NK-92 treated with Interleukin-12 subunit alpha and Interleukin-12 subunit beta, amount 100 ng/mL, for 24 hours (cell line): ENCODE measurements at regions not wholly inside any gene's neighbourhood (a gene's known extent, or its start where the extent isn't known, plus 50 kb on each side); places are given as distances from the start of the nearest gene placed in this dataset.

Experiments used
- DNase-seq: peaks from one replicate; lab custom pipeline; 2025; lab: John Stamatoyannopoulos, UW

DNA sequence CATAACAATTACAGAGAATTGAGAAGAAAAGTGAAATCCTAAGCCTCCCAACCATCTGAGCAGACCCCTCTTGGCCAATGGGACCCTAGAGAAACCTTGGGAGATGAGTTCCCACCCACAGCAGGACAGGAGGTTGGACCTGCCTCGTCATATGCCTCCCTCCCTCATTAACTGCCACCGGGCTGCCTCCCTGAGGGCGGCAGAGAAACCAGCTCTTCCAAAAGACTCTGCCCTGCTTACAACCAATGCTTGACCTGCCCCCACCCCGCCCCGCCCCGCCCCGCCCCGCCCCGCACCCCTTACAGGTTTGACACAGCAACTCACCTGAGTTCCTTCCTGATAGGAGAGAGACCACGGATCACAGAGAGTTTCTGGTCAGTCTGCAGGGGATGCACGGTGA lies 86.1 kb downstream of the ADRA2C start:
- DNase-seq: no peak

DNA sequence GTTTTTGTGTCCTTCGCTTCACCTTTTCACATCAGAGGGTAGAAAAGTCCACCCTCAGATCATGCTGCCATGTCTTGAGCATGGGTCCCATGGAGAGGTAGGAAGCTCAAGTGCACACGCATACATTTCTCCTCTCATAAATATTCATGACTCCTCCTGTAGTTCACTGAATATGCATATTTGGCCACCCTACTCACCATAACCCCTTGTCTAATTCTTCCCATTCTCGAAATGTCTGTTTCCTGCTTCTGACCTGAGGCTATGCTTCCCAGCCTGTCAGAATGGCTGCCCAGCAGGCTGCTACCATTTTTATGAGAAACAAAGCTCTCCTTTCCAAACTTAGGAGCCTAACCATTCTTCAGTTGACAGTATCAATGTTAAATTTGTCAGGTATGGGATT lies 86.5 kb downstream of the ADRA2C start:
- DNase-seq: no peak

DNA sequence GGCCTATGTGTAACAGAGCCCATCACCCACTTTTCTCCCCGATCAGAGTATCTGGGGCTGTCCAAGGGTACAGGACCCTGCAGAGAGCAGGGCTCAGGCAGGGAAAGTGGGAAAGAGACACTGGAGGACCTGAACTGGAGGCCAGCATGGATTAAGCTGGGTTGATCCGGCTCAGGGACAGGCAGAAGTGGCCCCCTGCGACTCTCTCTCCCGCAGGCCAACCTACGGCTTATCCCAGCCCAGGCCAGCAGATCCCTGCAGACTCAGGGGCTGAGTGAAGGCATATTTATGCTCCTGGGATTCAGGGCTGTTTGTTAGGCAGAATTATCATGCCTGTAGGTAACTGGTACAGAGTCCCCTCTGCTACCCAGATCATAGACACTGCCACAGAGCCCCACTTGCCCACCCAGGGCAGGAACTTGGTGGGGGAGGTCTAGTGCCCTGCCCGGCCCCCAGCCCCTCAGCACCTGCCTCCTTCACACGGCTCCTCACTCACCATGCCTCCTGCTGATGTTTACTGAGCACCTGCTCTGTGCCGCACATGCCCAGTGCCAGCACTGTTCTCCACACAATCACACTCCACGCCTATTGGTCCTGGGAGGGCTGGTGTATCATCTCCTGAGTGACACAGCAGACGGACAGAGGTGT lies 87.3 kb downstream of the ADRA2C start:
- DNase-seq: no peak

DNA sequence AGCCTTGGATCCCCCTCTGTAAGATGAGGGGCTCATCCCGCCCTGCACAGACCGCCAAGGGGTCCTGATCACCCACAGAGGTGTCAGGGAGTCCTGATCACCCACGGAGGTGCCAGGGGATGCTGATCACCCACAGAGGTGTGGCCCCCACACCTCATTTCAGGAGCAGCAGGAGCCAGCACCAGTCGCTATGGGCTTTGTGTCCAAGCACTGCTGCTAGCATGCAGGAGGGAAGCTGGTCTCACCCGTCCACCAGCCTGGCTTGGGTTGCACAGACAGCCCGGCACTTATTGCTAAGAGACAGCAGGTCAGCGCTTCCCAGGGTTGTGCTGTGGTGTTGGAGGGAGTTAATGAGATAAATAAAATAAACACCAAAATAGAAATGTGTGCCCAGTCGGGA lies 88.5 kb downstream of the ADRA2C start:
- no peak for DNase-seq

DNA sequence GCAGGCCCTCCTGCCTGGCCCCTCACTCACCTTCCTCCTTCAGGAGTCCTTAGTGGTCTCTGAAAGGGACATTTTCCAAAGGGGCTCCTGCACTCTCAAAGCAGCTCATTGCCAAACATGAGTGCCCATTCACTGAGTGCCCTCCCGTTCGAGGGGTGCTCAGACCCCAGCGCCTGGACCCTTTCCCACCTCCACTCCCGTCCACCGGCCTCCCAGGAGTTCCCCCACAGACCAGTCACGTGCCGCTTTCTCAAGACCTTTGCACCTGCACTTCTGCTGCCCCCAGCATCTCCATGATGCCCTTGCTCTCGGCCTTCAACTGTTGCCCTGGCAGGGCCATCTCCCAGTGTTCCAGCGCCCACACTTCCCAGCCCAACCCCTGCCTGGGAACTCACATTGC lies 89.5 kb downstream of the ADRA2C start:
- DNase-seq: no peak

DNA sequence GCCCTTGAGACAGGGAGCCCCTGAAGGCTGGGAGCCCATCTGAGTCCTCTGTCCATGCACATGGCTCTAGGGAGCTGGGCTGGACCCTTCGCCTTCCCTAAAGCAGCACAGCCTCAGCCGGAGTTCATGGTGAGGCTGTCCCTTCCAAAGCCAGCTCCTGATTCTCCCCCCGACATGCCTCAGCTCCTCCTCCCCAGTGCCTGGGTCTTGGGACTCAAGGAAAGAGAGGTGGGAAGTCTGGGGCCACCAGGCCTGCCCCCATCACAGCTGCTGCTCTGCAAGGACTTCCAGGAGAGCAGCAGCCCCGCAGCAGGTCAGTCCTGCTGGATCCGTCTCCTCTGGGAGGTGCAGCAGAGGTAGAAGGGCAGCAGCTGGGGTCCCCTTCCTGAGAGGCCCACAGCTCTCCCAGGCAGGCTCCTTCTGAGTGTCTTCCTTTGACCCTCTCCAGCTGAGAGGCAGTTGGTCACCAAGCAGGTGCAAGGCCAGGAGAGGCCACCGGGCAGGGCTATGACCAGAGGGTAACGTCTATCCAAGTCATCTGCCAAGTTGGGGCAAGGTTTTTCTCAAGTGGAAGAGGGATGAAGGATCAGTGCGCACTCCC lies 90.5 kb downstream of the ADRA2C start:
- no peak for DNase-seq

DNA sequence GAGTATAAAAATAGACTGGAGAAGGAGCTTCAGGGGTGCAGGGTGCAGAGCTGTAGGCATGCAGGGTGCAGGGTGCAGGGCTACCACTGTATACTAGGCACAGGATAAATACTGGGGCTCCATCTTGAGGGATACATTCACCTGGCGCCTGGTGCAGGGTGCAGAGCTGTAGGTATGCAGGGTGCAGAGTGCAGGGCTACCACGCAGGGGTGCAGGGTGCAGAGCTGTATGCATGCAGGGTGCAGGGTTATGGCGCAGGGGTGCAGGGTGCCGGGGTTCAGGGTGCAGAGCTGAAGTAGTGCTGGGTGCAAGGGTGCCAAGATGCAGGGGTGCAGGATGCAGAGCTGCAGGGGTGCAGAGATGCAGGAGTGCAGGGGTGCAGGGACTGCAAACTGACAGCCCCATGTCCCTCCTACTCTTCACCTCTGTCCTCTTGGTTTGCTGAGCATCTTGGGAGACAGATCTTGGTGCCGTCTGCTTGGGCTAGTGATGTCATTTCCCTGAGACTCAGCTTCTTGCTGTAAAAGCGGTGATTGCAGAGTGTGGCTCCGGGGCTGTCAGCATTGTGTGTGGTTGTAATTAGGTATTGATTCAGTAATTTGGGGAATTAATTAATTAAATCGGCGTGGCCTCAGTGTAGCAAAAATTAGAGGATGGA lies 91.2 kb downstream of the ADRA2C start:
- no peak for DNase-seq

DNA sequence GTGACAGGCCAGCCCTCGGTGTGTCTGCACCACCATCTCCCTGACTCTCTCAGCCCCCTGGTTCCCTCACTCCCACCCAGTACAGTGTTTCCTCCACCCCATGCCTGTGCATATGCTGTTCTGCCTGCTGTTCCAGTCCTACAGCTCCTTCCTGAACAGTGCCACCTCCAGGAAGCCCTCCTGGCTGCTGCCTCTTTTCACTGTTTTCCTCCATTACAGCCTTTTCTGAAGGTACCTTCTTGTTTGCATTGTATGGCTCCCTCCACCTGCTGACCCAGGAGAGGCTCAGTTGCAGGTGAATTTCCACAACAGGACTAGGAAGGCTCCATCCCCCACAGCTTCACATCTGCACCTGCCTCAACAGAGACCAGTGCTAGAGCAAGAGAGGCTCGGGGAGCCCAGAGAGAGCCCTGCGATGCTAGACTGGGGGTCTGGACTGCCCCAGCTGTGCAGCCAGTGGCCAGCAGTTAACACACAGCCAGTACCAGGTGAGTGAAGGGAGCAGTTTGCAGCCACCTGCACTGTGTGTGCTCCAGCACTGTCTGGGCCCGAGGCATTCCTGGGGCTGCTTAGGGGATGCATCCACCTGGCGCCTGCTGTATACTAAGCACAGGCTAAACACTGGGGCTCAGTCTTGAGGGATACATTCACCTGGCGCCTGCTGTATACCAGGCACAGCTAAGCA lies 92.0 kb downstream of the ADRA2C start:
- no peak for DNase-seq

DNA sequence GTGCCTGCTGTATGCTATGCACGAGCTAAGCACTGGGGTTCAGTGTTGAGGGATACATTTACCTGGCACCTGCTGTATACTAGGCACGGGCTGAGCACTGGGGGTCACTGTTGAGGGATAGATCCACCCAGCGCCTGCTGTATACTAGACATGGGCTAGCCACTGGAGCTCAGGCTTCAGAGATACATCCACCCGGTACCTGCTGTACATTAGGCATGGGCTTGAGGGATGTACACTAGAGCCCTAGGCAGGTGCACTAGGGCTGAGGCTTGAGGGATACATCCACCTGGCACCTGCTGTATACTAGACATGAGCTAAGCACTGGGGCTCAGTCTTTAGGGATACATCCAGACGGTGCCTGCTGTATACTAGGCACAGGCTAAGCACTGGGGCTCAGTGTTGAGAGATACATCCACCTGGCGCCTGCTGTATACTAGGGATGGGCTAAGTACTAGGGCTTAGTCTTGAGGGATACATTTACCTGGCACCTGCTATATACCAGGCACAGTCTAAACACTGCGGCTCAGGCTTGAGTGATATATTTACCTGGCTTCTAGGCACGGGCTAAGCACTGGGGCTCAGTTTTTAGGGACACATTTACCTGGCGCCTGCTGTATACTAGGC lies 92.7 kb downstream of the ADRA2C start:
- no peak for DNase-seq

DNA sequence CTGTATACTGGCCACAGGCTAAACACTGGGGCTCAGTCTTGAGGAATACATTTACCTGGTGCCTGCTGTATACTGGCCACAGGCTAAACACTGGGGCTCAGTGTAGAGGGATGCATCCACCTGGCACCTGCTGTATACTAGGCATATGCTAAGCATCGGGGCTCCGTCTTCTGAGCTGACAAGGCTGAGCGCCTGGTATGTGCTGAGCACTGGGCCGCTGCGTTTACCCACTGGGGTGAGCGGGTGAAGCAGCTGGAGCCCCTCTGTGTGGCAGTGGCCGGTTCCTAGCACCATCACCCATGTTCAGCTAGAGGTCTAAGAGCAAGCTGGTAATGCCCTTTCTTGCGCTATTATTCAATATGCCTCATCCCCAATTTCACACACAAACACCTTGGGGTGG lies 93.4 kb downstream of the ADRA2C start:
- DNase-seq: no peak

DNA sequence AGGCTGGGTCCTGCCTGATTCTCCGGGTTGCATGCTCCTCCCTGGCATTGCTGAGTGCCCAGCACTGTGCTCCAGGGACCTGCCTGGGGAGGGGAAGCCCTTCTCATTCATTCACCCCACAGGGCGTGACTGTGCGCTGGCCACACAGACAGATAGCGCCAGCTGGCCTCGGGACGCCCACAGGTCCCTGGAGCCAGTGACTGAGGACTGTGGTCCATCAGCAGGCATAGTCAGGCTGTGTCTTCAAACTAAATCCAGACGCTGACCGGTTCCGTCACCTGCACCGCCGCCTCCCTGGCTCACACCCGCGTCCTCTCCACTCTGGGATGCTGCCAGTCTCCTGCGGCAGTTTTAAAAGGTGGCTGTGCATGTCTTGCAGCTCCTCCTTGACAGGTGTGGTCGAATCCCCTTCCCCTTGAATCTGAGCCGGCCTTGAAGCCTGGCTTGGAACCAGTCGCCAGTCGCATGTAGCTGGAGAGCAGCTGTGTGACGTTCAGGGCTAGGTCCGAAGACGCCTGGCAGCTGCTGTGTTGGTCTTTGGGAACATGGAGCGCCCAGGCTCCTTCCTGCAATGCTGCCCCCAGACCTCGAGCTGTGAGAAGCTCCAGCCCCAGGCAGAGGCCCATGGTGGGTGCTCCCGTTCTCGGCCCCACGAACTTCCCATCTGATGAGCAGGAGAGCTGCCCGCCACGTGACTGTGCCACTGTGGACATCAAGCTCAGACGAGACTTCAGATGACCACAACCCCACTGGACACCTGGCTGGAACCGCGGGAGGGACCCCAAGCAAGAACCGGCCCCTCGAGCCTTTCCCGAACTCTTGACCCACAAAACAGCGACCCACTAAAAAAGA lies 94.1 kb downstream of the ADRA2C start:
- no peak for DNase-seq

DNA sequence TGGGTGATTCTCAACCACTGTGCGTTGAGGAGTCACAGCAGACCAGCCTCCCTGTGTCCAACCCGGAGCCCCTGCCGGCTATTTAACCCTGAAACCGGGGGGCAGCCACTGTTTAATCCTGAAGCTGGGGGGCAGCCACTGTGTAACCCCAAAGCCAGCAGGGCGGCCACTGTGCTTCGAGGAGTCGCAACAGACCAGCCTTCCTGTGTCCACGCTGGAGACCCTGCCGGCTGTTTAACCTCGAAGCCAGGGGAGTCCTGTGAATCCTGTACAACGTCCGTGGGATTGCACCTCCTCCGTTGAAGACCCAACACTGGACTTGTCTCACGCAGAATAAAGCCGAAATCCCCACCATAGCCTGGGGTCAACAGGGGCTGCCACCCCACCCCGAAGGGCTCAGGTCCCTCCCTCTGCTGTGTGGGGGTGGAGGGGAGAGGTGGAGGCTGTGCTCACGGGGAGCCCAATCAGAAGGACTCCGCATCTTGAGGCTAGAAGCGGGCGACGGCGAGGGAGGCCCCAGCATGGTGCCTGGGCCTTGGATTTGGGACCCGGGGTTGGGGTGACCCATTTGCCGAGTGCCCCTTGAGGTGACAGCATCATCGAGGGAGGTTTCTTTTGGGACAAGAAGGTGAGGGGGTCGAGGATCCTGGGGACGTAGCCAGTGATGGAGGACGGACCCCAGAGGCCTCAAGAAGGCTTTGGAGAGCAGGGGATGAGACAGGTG lies 94.9 kb downstream of the ADRA2C start:
- DNase-seq: no peak

DNA sequence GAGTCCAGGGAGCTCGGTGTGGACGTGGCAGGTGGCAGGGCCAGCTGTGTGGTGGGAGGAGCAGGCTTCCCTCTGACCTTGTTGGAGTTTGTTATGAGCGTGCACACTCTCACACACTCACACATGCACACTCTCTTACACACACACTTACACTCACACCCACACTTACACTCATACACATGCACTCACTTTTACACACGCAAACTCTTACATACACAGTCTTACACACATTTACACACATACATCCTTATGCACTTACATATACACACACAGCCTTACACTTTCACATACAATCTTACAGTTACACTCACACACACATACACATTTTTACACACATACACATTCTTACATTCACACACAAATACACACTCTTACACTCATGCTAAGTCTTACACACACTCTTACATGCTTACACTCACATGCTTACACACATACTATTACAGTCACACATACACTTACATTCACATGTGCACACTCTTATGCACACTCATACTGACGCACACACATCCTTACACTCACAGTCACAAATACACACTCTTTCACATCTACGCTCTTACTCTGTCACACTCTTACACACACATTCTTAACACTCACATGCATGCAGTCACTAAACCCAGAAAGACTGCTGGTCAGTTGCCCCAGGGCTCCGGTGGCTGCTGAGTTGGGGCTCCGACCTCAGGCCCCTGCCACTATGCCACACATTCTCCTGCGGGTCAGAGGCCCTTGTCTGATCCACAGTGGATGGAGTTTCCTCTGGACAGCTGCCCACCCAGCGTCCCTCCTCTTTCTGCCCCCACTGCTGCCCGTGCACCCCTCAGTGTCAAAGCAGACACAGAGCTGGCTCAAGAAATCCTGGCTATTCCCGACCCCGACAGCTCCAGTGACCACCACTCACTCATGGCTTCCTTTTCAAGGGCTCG lies 95.8 kb downstream of the ADRA2C start:
- no peak for DNase-seq

DNA sequence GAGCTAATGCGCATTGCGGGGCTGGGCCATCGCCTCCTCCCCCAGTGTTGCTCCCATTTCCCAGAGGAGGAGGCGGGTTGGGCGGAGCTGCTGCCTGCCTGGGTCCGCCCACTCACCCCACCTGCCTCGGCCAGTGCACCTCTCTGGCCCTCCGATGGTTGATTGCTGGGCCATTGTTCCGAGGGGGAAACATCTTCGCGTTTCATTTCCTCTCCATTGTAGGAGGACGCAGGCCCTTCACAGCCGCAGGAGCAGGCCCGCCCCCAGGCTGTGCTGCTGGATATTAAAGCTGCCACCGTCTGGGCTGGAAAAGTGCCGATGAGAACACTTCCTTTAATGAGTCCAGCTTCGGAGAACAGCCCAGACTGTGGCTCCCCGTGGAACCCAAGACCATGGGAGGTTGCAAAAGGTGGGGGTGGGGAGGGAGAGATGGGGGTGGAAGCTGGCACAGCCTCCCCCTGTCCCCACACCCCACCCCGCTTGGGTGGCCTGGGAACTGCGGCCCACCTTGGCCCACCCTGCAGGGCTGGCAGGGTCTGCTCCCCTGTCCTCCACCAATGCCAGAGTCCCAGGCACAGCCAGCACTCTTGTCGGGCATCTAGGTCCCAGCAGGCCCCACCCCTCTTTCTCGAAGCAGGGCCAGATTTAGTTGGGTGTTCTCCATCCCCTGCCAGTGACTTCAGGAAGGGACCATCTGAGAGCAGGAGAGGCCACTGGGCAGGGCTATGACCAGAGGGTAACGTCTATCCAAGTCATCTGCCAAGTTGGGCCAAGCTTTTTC lies 96.6 kb downstream of the ADRA2C start:
- no peak for DNase-seq

DNA sequence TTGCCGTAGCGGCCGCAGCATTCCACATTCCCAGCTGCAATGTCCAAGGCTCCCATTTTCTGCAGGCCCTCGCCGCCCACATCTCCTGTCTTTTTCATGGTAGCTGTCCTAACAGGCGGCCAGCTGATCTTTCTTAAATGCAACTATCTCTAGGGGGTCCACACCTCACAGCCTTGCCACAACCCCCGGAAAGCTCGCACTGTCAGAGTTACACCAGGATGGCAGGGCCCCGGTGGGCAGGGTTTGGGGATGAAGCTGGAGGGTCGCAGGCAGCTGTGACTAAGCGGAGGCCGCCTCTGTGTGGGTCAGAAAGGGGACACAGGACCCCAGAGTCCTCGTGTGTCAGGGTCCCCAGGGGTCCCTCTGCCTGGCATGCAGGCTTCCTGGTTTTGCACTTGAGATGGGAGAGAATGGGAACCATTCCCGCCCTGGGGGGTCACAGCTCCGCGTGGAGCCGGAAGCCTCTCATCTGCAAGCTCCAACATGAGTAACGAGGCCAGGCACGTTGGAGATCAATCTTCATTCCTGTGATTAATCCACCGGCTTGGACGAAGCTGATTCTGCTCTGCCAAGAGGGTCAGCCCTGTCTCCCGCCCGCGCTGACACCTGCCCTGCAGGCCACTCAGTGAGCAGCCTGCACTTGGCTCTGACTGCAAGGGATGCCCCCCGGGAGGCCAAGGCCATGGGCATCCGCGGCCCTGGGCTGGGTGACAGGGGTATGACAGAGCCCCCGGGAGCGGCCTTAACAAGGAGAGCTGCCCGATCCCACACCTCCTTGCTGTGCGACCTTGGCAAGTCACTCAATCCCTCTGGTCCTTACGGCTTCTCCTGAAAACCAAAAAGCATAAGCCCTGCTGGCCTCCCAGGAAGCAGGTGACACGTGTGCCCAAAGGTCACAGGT lies 97.9 kb downstream of the ADRA2C start:
- no peak for DNase-seq

DNA sequence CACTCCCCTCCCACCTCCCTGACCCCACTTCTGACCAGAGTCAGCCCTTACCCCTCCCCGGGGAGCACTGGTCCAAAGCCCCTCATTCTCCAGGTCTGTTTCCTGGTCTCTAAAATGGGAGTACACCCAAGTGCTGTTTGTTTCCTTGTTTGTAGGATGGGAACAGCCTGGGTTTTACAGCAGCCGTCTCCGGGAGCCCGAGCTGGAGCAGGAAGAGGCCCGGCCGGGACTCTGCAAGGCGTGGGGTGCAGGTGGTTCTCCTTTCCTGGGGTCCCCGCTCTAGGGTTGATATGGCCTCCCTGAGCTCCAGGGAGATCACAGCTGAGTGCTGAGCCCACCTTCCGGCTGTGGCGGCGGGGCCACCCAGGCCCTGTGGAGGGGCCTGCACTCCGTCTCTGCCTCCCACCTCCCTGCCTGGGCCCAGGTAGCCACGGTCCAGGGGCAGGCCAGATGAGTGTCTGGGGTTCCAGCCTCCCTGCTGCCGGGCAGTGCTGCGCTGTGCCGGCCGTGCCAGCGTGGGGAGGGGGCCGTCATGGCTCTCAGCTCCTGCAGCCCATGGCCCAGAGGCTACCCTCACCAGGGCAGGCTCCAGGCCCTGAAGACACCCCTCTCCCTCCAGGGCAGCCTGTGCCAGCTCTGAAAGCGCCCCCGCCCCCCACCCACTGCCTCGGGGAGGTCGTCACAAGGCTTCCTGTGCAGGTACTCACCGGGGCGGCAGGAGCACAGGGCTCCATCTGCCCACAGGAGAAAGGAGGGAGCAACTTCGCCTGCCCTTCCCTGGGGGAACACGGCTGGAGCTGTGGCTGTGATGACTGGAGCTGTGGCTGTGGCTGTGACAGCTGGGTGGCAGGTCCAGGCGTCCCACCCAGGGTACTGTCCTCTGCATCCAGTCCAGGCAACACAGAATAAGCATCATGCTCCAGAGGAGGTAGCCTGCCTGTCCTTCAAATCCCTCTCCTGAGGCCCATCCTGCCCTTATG lies 98.8 kb downstream of the ADRA2C start:
- DNase-seq: no peak
